ENCODE measurements at regions not wholly inside any gene's neighbourhood (a gene's known extent, or its start where the extent isn't known, plus 50 kb on each side); places are given as distances from the start of the nearest gene placed in this dataset.
"Not testable (repeated sequence)": the region's sequence is repeated elsewhere in the genome, so short reads cannot be mapped to it uniquely, and the experiment has no call there.

DNA sequence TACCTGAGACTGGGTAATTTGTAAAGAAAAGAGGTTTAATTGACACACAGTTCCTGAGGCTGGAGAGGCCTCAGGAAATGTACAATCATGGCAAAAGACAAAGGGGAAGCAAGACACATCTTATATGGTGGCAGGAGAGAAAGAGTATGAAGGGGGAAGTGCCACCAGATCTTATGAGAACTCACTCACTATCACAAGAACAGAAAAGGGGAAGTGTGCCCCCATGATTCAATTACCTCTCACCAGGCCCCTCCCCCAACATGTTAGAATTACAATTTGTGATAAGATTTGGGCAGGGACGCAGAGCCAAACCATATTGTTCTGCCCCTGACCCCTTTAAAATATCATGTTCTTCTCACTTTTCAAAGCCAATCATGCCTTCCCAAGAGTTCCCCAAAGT lies 744.2 kb upstream of the CDH18 start:
- CTCF ChIA-PET; H3K4me3 Mint-ChIP-seq; ATAC-seq (ENCODE audit: low read depth); intact Hi-C loops (cut with micrococcal nuclease); H3K36me3 Mint-ChIP-seq (ENCODE audit: low read depth); H3K9me3 Mint-ChIP-seq; POLR2A ChIA-PET; H3K27me3 Mint-ChIP-seq; H3K4me1 Mint-ChIP-seq; DNase-seq; H3K27ac Mint-ChIP-seq: not testable (repeated sequence)

DNA sequence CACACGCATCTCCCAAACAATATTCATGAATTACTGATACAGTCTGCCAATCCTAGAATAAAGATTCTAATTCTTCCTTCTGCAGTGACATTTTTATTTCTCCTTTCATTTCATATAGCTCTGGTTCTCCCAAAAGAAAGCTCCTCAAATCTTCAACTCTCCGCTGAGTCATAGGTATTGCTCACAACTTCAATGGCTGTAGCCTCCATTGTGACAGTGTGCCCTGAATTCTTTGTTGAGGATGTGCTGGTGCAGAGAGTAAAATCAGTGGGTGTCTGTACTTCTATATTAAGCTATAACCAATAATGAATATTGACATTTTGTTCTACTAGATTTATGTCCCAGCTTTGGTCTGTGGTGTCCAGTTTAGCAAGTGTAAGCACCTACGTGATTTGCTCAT lies 733.3 kb upstream of the CDH18 start:
- H3K4me3 Mint-ChIP-seq; H3K27ac Mint-ChIP-seq; H3K27me3 Mint-ChIP-seq; H3K4me1 Mint-ChIP-seq; DNase-seq; CTCF ChIA-PET; intact Hi-C loops (cut with micrococcal nuclease); H3K36me3 Mint-ChIP-seq (ENCODE audit: low read depth); H3K9me3 Mint-ChIP-seq; POLR2A ChIA-PET; ATAC-seq (ENCODE audit: low read depth): not testable (repeated sequence)

DNA sequence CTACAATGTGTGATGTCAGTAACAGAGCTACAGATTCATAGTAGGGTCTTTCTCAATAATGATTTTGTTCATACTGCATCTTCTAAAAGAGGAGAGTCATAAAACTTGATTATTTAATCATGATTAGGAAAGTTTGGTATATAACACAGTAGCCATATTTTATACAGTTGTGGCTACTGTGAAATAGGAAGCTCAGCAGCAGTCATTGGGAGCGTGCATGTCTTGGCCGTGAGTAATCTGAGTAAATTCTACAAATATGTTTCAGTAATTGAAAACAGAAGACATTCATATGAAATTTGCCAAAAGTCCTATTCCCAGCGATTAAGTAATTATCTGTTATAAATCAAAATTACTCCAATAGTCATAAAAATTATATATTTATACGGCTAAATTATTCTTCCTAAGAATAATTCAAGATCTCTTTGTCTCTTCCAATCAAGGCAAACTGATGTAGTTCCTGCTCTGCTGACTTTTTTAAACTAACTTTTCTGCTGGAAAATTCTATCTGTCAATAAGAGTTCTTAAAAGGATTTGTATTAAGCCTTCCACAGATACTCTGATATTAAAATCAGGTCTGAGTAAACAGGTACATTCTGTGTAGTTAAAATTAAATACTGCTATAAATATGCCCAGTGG lies 723.6 kb upstream of the CDH18 start:
- ATAC-seq (ENCODE audit: low read depth); H3K27ac Mint-ChIP-seq; H3K27me3 Mint-ChIP-seq; H3K36me3 Mint-ChIP-seq (ENCODE audit: low read depth); H3K4me3 Mint-ChIP-seq; CTCF ChIA-PET; H3K9me3 Mint-ChIP-seq; DNase-seq; intact Hi-C loops (cut with micrococcal nuclease); H3K4me1 Mint-ChIP-seq; POLR2A ChIA-PET: not testable (repeated sequence)

DNA sequence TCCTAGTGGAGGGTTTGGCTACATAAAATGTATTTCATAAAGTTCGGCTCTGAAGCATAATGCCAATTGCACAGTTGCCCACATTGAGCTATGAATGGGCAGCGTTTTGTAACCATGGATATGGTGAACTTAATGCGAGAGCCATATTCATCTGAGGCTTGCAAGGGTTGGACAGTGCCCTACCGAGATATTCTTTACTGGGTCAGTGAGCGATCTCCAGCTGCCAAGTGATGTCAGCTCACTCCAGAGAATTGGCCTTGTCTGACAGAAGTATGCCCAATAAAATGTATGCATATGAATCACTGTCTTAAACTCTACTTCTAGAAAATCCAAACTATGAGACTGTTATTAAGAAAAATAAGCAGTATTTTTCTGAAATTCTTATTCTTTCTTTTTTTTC lies 719.6 kb upstream of the CDH18 start:
- intact Hi-C loops (cut with micrococcal nuclease); H3K36me3 Mint-ChIP-seq (ENCODE audit: low read depth); H3K9me3 Mint-ChIP-seq; H3K4me1 Mint-ChIP-seq; CTCF ChIA-PET; H3K4me3 Mint-ChIP-seq; H3K27ac Mint-ChIP-seq; DNase-seq; POLR2A ChIA-PET; ATAC-seq (ENCODE audit: low read depth); H3K27me3 Mint-ChIP-seq: not testable (repeated sequence)

DNA sequence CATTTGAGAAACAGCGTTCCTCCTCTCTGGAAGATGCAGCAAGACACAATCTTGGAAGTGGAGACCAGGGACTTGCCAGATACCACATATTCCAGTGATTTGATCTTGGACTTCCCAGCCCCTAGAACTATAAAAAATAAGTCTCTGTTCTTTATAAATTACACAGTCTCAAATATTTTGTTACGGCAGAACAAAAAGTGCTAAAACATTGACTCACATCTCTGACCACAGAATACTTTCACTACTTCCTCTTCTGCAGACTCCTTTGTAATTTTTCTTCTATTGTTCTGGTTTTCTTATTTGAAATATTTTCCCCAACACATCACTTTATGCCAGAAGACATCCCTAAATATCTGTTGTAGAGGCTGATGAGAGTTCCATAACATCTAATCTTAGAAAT lies 706.1 kb upstream of the CDH18 start:
- Mint-ChIP-seq H3K27me3 (no peaks in the 10 kb centered on the region), H3K4me3 (no peak overlapping the region), H3K36me3 (ENCODE audit: low read depth) (no peaks in the 10 kb centered on the region), H3K27ac (no peak overlapping the region), H3K9me3 (peaks cover 3% of the 10 kb centered on the region), H3K4me1 (no peaks in the 10 kb centered on the region)
- POLR2A ChIA-PET: no interaction called here
- CTCF ChIA-PET: no interaction called here
- no peak for DNase-seq
- ATAC-seq (ENCODE audit: low read depth): no peak
- TF ChIP-seq, protein P1, sequence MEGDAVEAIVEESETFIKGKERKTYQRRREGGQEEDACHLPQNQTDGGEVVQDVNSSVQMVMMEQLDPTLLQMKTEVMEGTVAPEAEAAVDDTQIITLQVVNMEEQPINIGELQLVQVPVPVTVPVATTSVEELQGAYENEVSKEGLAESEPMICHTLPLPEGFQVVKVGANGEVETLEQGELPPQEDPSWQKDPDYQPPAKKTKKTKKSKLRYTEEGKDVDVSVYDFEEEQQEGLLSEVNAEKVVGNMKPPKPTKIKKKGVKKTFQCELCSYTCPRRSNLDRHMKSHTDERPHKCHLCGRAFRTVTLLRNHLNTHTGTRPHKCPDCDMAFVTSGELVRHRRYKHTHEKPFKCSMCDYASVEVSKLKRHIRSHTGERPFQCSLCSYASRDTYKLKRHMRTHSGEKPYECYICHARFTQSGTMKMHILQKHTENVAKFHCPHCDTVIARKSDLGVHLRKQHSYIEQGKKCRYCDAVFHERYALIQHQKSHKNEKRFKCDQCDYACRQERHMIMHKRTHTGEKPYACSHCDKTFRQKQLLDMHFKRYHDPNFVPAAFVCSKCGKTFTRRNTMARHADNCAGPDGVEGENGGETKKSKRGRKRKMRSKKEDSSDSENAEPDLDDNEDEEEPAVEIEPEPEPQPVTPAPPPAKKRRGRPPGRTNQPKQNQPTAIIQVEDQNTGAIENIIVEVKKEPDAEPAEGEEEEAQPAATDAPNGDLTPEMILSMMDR (IDR thresholded peaks at IDR 0.05): no peak
- intact Hi-C loops (cut with micrococcal nuclease): no loop called here

DNA sequence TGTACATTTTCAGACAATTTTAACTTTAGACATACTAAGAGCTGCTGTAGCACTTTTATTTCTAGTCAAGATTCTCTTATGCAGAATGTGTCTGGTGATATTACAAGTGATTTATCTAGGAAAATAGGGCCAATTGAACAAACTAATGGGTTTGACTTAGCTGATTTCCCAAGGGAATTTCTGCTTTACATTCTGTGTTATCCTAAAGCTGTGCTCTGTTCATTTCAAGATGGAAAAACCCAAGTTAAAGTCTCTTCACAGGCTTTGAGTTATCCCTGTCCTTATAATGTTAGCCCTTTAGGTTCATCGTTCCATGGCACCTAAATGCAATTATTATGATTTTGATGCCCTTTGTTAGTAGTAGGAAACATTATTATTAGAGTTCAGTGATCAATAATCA lies 704.9 kb upstream of the CDH18 start:
- Mint-ChIP-seq H3K36me3 (ENCODE audit: low read depth) (no peaks in the 10 kb centered on the region), H3K4me3 (no peak overlapping the region), H3K27me3 (no peaks in the 10 kb centered on the region), H3K9me3 (peaks cover 6% of the 10 kb centered on the region), H3K4me1 (no peaks in the 10 kb centered on the region), H3K27ac (no peak overlapping the region)
- CTCF ChIA-PET: no interaction called here
- ATAC-seq (ENCODE audit: low read depth) (no peak), DNase-seq (no peak)
- TF ChIP-seq, protein P1 (IDR thresholded peaks at IDR 0.05): no peak
- POLR2A ChIA-PET: no interaction called here
- intact Hi-C loops (cut with micrococcal nuclease): no loop called here

DNA sequence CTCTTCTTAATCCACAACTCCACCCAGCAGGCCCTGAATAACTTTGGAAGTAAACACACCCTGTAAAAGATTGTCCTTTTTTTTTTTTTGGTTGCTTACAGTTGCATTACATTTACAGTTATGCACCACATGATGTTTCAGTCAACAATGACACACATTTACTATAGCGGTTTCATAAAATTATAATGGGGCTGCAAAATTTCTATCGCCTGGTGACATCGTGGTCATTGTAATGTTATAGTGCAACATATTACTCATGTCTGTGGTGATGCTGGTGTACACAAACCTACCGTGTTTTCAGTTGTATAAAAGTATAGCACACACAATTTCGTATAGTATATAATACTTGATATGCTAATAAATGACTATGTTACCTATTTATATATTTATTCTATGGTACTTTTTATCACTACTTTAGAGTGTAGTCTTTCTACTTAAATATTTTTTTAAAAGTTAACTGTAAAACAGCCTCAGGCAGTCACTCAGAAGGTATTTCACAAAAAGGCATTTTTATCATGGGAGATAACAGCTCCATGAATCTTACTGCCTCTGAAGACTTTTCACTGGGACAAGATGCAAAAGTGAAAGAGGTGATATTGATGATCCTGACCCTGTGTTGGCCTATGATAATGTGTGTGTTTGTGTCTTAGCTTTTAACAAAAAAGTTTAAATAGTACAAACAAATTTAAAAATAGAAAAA lies 695.4 kb upstream of the CDH18 start:
- no peak for ATAC-seq (ENCODE audit: low read depth)
- intact Hi-C loops (cut with micrococcal nuclease): no loop called here
- H3K4me3 Mint-ChIP-seq: no peak overlapping the region
- TF ChIP-seq, protein P1 (IDR thresholded peaks at IDR 0.05): no peak
- peaks cover 6% of the 10 kb centered on the region for H3K9me3 Mint-ChIP-seq
- H3K36me3 Mint-ChIP-seq (ENCODE audit: low read depth): no peaks in the 10 kb centered on the region
- no peak overlapping the region for H3K27ac Mint-ChIP-seq
- H3K4me1 Mint-ChIP-seq: no peaks in the 10 kb centered on the region
- POLR2A ChIA-PET: no interaction called here
- no peak for DNase-seq
- CTCF ChIA-PET: no interaction called here
- H3K27me3 Mint-ChIP-seq: no peaks in the 10 kb centered on the region

All from activated B cell treated with CpG ODN at 0.5 μM for 24 hours (primary cell).